ENCODE measurements at regions not wholly inside any gene's neighbourhood (a gene's known extent, or its start where the extent isn't known, plus 50 kb on each side); places are given as distances from the start of the nearest gene placed in this dataset.

- TF ChIP-seq CTCF (IDR thresholded peaks at IDR 0.05) (no peak), POLR2A (IDR thresholded peaks at IDR 0.05) (no peak)
These were observed 390.8 kb upstream of the IRAK1BP1 start for GRCh38 chr6:78476561-78476960.
